HG03045 (cell line): ENCODE measurements at regions not wholly inside any gene's neighbourhood (a gene's known extent, or its start where the extent isn't known, plus 50 kb on each side); places are given as distances from the start of the nearest gene placed in this dataset.
"Not testable (repeated sequence)": the region's sequence is repeated elsewhere in the genome, so short reads cannot be mapped to it uniquely, and the experiment has no call there.

Source experiments
- ATAC-seq: cut with Tn5 transposase; IDR thresholded peaks from one replicate; pipeline ENCODE4 v1.9.1; 2021; ENCODE audit warnings: mild to moderate bottlenecking, moderate library complexity; ENCODE audit not compliant: unreplicated experiment

- peak; percentile 83 for ATAC-seq
Observed at GRCh38 chr3:18237251-18238005, 187.7 kb downstream of the SATB1 start.

DNA sequence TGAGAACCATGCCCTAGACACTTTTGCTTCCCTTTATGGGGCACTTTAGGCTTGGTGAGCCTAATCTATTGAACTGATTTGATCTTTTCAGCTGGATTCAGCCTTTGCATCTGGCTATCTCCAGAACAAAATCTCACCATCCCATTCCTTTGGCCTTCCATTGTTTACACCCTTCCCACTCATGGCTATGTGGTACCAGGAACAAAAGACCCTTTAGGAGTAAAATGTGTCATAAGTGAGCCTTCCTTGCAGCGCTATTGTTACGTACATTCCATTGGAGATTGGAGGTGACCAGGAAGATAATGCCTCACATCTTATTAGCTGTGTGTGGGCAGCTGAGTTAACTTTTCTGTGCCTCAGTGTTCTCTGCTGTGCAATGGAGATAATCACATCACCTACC, 188.4 kb downstream of the SATB1 start:
- ATAC-seq = no peak

- ATAC-seq = no peak
Observed at GRCh38 chr3:18234717-18235335, 190.3 kb downstream of the SATB1 start.

DNA sequence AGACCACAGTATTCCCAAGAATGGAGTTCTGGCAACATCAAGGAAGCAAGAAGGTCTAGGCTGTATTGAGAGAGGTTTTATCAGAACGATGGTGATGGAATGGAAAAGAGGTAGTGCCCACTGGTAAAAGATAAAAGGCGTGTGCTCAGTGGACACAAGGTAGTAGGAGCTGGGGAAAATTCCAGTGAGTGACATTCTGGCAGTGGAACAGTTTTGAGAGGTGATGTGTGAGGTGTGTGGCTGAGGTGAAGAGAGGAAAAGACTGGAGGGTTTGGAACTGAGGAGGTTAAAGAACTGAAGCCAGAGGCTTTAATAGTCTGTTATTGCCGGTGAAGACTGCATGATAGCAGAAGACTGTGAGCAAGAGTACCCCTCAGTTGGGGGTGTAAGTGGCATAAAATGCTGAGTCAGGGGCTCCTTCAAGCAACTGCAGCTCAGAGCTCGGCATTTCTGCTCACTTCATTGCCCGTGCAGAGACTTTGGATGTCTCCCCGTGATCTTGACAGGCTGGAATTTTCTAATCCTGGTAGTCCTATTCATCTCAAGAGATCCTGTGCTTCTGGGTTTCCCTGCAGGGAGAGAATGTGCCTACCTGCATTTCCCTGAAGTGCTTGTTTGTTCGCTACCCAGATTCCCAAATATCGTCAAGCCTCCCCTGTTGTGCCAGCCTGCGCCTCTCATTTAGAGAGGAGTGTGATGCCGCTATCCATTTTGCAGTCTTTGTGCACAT, 191.0 kb downstream of the SATB1 start:
- ATAC-seq = no peak

DNA sequence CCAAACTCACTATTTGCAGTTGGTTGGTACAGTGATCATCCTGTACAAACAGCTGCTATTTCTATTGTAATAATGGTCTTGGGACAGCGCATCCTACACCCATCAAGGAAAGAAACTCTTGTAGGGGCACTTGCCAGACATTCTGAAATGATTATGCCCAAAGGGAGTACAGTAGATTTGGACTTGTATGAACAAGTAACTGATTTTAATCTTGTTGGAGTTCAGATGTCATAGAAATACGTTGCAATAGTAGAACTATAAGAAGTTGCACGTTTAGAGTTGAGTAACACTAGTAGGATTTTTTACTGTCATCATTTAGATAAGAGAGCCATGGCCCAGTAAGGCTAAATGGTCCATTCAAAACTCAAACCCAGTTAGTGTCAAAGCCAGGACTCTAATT, 192.8 kb downstream of the SATB1 start:
- ATAC-seq = no peak

GRCh38 chr3:18228060-18228459, 197.1 kb downstream of the SATB1 start:
- no peak for ATAC-seq

DNA sequence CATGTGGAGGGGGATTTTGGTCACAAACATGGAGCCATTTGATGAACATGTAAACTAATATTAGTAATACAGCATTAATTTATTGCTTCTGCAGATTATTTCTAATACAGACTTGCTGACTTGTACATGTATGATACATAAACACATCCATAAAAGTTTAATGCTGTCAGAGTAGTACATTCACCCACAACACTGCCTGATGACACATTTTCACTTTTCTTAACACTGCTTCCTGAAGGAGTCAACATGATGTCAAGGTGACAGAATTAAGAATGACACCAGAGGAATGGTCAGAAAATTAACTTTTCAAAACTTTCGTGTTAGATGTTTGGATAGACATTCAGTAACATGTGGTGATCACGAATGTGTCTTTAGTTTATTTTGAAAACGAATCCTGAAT, 199.4 kb downstream of the SATB1 start:
- ATAC-seq = no peak

- ATAC-seq = no peak
Observed at GRCh38 chr3:18224426-18224825, 200.7 kb downstream of the SATB1 start.

DNA sequence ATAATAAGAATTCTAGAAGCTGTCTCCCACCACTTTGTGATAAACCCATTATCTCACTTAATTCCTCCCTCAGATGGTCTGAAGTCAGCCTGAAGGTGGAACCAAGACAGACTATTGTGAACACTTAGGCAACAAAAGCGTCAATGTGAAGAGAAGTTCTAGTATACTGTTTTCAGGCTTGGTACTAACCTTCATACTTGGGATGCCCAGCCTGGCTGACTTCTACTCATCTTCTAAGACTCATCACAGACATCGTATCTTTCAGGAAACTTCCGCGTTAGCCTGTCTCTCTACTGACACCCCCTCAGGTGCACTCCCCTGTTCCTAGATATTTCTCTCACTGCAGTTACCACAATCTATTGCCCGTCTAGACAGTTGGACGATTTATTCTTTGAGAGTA, 201.2 kb downstream of the SATB1 start:
- peak; percentile 17 for ATAC-seq

DNA sequence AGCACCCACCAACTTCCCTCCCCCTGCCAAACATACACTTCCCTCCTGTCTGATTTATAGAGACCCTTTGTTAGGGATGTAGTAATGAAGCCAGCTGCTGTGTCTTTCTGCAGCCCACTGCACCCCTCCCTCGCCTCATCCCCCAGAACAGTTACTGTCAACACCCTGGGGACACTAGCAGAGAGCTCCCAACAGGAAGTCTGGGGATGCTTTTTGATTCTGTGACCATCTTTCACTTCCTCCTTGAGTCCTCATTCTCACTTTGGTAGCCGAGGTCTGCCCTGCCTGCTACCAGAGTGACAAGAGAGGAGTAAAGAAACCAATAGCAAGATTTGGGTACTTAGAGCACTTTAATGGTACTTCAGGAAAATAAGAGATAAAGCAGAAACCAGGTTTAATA, 201.6 kb downstream of the SATB1 start:
- ATAC-seq = peak; percentile 96

DNA sequence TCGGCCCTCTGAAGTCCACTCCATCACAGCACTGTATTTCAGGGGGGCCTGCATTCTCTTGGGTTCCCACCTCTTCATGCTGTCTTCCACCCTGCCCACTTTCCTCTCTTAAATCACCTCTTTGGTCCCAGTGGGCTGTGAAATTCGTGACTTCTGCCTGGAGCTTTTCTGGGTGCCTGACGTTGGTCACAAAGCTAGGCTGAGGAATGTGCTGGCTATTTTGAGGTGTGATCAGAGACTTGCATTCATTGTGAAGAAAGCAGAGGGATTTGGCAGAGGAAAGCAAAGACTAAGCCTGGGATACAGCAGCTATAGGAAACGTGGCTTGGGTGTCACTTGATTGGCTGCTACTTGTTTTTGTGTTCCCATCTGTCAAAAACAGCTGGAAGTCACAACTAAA, 202.5 kb downstream of the SATB1 start:
- no peak for ATAC-seq

DNA sequence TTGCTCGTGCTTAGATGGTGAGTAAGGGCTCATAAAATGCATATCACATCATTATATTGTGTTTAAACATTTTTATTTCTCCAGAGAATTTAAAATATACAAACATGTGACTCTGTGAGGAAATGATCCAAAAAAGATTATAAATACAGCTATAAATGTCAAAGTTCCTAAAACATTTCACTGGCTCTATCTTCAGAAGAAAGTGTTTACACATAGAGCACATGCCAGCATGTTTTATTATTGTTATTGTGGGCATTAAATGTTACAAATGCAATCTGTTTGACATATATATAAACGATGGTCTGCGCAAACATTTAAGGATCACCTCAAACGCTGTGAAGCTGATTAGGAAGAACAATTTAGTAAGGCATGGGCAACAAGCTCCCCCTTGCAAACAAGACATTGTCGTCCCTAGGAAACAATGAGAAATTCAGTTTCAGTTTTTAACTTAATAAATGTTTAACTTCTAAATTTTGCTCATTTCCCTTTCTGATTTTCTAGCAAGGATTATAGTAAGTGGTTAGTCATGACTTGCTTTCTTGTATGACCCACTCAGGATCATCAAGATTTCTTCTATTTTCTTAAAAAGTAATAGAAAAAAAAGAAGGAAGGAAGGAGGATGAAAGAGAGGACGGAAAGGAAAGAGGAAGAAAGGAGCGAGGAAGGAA, 207.5 kb downstream of the SATB1 start:
- ATAC-seq = no peak

GRCh38 chr3:18216996-18217395, 208.1 kb downstream of the SATB1 start:
- ATAC-seq = no peak

DNA sequence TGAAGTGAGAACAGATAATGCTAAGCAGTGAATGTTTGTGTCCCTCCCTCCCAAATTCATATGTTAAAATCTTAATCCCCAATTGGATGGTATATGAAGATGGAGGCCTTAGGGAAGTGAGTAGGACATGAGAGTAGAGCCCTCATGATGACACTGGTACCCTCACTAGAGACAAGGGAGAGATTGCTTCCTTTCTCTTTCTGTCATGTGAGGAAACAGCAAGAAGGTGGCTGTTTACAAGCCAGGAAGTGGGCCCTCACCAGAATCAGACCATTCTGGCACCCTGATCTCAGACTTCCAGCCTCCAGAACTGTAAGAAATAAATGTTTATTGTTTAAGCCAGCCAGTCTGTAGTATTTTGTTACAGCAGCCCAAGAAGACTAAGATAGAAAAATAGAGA, 209.5 kb downstream of the SATB1 start:
- ATAC-seq = no peak

- no peak for ATAC-seq
Observed at GRCh38 chr3:18211116-18211515, 214.0 kb downstream of the SATB1 start.

DNA sequence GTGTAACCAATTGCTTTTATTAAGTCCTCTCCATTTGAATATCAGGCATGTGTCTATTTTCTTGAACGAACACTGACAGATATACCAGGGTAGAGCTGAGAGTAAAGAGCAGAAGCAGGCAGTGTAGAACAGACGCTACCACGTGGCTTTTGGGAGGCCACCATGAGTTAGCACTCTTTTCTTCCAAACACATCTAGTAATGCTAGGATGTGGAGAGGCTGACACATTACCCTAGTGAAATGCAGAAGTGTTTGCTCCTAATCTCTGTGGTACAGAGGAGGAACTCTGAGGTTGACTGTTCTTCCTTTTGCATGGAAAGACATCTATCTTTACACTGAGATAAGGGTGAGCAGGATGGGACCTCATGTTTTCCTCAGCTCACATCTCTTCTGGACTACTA, 216.3 kb downstream of the SATB1 start:
- no peak for ATAC-seq

GRCh38 chr3:18208091-18208490, 217.0 kb downstream of the SATB1 start:
- ATAC-seq = no peak

- no peak for ATAC-seq
Observed at GRCh38 chr3:18207226-18207625, 217.9 kb downstream of the SATB1 start.

- ATAC-seq = not testable (repeated sequence)
Observed at GRCh38 chr3:18205701-18206100, 219.4 kb downstream of the SATB1 start.

DNA sequence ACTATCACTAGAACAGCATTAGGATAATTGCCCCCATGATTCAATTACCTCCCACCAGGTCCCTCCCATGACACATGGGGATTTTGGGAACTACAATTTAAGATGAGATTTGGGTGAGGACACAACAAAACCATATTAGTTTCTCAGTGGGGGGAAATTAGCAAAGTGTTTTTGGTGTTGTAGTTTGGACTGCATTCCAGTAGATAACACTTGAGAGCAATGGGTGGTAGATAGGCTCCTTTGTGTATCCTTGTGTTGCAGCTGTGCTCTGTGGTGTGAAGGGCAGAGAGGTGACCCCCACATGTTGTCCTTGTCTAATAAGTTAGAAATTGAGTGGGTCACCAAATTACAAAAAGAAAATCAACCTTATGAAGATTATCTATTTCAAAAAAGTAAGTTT, 223.8 kb downstream of the SATB1 start:
- no peak for ATAC-seq

DNA sequence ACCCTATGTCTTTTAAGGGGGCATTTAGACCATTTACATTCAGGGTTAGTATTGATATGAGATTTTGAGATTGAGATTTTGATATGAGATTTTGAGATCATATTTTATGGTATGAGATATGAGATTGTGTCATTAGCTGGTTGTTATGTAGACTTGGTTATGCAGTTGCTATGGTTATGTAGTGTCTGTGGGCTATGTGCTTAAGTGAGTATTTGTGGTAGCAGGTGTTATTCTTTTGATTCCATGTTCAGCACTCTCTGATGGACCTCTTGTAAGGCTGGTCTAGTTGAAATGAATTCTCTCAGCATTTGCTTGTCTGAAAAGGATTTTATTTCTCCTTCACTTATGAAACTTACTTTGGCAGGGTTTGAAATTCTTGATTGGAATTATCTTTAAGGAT, 225.4 kb downstream of the SATB1 start:
- no peak for ATAC-seq

DNA sequence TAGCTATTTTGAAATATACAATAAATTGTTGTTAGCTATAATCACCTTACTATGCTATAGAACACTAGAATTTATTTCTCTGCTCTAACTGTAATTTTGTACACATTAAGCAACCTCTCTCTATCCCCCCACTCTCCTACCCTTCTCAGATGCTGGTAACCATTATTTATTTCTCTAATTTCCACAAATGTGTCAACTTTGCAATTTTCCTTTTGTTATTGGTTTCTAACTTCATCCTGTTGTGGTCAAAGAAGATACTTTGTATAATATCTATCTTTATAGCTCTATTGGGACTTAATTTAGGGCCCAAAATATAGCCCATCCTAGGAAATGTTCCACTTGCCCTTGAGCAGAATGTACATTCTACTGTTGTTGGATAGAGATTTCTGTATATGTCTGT, 229.3 kb downstream of the SATB1 start:
- no peak for ATAC-seq
